ENCODE measurements at regions not wholly inside any gene's neighbourhood (a gene's known extent, or its start where the extent isn't known, plus 50 kb on each side); places are given as distances from the start of the nearest gene placed in this dataset.
A peak's percentile ranks its signal among the peaks of the same experiment; 100 is the strongest.

- no peak overlapping the region for H3K4me3 Mint-ChIP-seq
- H3K9me3 Mint-ChIP-seq = peaks cover 3% of the 10 kb centered on the region
- H3K27ac Mint-ChIP-seq = no peak overlapping the region
- ATAC-seq (no peak), DNase-seq (ENCODE audit: low spot score in 2 of 2) (no peak)
- H3K36me3 Mint-ChIP-seq = no peaks in the 10 kb centered on the region
- no peaks in the 10 kb centered on the region for H3K4me1 Mint-ChIP-seq
Observed at GRCh38 chr11:31912808-31913207, 101.7 kb upstream of the PAX6 start.

- peaks cover 3% of the 10 kb centered on the region for H3K9me3 Mint-ChIP-seq
- H3K36me3 Mint-ChIP-seq = no peaks in the 10 kb centered on the region
- H3K4me3 Mint-ChIP-seq = no peak overlapping the region
- DNase-seq (ENCODE audit: low spot score in 2 of 2) (no peak), ATAC-seq (no peak)
- H3K27ac Mint-ChIP-seq = no peak overlapping the region
- H3K4me1 Mint-ChIP-seq = no peaks in the 10 kb centered on the region
Observed at GRCh38 chr11:31910950-31911576, 99.9 kb upstream of the PAX6 start.

GRCh38 chr11:31903225-31904074 lies 92.3 kb upstream of the PAX6 start:
- peaks cover 6% of the 10 kb centered on the region for H3K9me3 Mint-ChIP-seq
- H3K36me3 Mint-ChIP-seq = no peaks in the 10 kb centered on the region
- H3K27ac Mint-ChIP-seq = no peak overlapping the region
- DNase-seq (ENCODE audit: low spot score in 2 of 2) (no peak), ATAC-seq (no peak)
- no peak overlapping the region for H3K4me3 Mint-ChIP-seq
- H3K4me1 Mint-ChIP-seq = no peaks in the 10 kb centered on the region

- H3K36me3 Mint-ChIP-seq = no peaks in the 10 kb centered on the region
- no peak overlapping the region for H3K27ac Mint-ChIP-seq
- ATAC-seq = peak; percentile 13
- DNase-seq (ENCODE audit: low spot score in 2 of 2) = no peak
- peaks cover 6% of the 10 kb centered on the region for H3K9me3 Mint-ChIP-seq
- H3K4me3 Mint-ChIP-seq = no peak overlapping the region
- no peaks in the 10 kb centered on the region for H3K4me1 Mint-ChIP-seq
Observed at GRCh38 chr11:31902706-31903105, 91.6 kb upstream of the PAX6 start.

- DNase-seq (ENCODE audit: low spot score in 2 of 2) = no peak
- Mint-ChIP-seq H3K4me1 (no peaks in the 10 kb centered on the region), H3K27ac (no peak overlapping the region), H3K36me3 (no peaks in the 10 kb centered on the region), H3K9me3 (peaks cover 6% of the 10 kb centered on the region), H3K4me3 (no peak overlapping the region)
- no peak for ATAC-seq
Observed at GRCh38 chr11:31895926-31896325, 84.8 kb upstream of the PAX6 start.

GRCh38 chr11:31887180-31887579 lies 76.1 kb upstream of the PAX6 start:
- DNase-seq (ENCODE audit: low spot score in 2 of 2) (no peak), ATAC-seq (no peak)
- Mint-ChIP-seq H3K4me1 (no peaks in the 10 kb centered on the region), H3K36me3 (no peaks in the 10 kb centered on the region), H3K4me3 (no peak overlapping the region), H3K27ac (no peak overlapping the region), H3K9me3 (no peaks in the 10 kb centered on the region)

GRCh38 chr11:31884080-31884479 lies 73.0 kb upstream of the PAX6 start:
- Mint-ChIP-seq H3K9me3 (no peaks in the 10 kb centered on the region), H3K36me3 (no peaks in the 10 kb centered on the region), H3K4me1 (no peaks in the 10 kb centered on the region), H3K4me3 (no peak overlapping the region), H3K27ac (no peak overlapping the region)
- ATAC-seq = no peak
- DNase-seq (ENCODE audit: low spot score in 2 of 2) = no peak

GRCh38 chr11:31883435-31883834 lies 72.3 kb upstream of the PAX6 start:
- Mint-ChIP-seq H3K4me3 (no peak overlapping the region), H3K9me3 (no peaks in the 10 kb centered on the region), H3K36me3 (no peaks in the 10 kb centered on the region), H3K27ac (no peak overlapping the region), H3K4me1 (no peaks in the 10 kb centered on the region)
- DNase-seq (ENCODE audit: low spot score in 2 of 2) = no peak
- no peak for ATAC-seq

- ATAC-seq (no peak), DNase-seq (ENCODE audit: low spot score in 2 of 2) (no peak)
- Mint-ChIP-seq H3K4me1 (no peaks in the 10 kb centered on the region), H3K36me3 (no peaks in the 10 kb centered on the region), H3K27ac (no peak overlapping the region), H3K4me3 (no peak overlapping the region), H3K9me3 (no peaks in the 10 kb centered on the region)
Observed at GRCh38 chr11:31882951-31883392, 71.8 kb upstream of the PAX6 start.

- Mint-ChIP-seq H3K27ac (no peak overlapping the region), H3K9me3 (no peaks in the 10 kb centered on the region), H3K4me1 (no peaks in the 10 kb centered on the region), H3K4me3 (no peak overlapping the region), H3K36me3 (no peaks in the 10 kb centered on the region)
- ATAC-seq (no peak), DNase-seq (ENCODE audit: low spot score in 2 of 2) (no peak)
Observed at GRCh38 chr11:31881825-31882224, 70.7 kb upstream of the PAX6 start.

GRCh38 chr11:31879681-31880080 lies 68.6 kb upstream of the PAX6 start:
- Mint-ChIP-seq H3K9me3 (no peaks in the 10 kb centered on the region), H3K4me1 (no peaks in the 10 kb centered on the region), H3K36me3 (no peaks in the 10 kb centered on the region), H3K27ac (no peak overlapping the region), H3K4me3 (no peak overlapping the region)
- ATAC-seq (no peak), DNase-seq (ENCODE audit: low spot score in 2 of 2) (no peak)

GRCh38 chr11:31877863-31878262 lies 66.7 kb upstream of the PAX6 start:
- Mint-ChIP-seq H3K9me3 (no peaks in the 10 kb centered on the region), H3K4me1 (no peaks in the 10 kb centered on the region), H3K4me3 (no peak overlapping the region), H3K27ac (no peak overlapping the region), H3K36me3 (no peaks in the 10 kb centered on the region)
- ATAC-seq = no peak
- no peak for DNase-seq (ENCODE audit: low spot score in 2 of 2)

- Mint-ChIP-seq H3K27ac (no peak overlapping the region), H3K36me3 (no peaks in the 10 kb centered on the region), H3K4me3 (no peak overlapping the region), H3K9me3 (no peaks in the 10 kb centered on the region), H3K4me1 (no peaks in the 10 kb centered on the region)
- DNase-seq (ENCODE audit: low spot score in 2 of 2) (no peak), ATAC-seq (no peak)
Observed at GRCh38 chr11:31877083-31877482, 66.0 kb upstream of the PAX6 start.

- no peaks in the 10 kb centered on the region for H3K9me3 Mint-ChIP-seq
- no peak for DNase-seq (ENCODE audit: low spot score in 2 of 2)
- H3K4me1 Mint-ChIP-seq = no peaks in the 10 kb centered on the region
- H3K36me3 Mint-ChIP-seq = no peaks in the 10 kb centered on the region
- ATAC-seq = no peak
- no peak overlapping the region for H3K27ac Mint-ChIP-seq
- H3K4me3 Mint-ChIP-seq = no peak overlapping the region
Observed at GRCh38 chr11:31875866-31876560, 64.9 kb upstream of the PAX6 start.

- no peaks in the 10 kb centered on the region for H3K9me3 Mint-ChIP-seq
- no peak overlapping the region for H3K4me3 Mint-ChIP-seq
- ATAC-seq (no peak), DNase-seq (ENCODE audit: low spot score in 2 of 2) (no peak)
- no peaks in the 10 kb centered on the region for H3K4me1 Mint-ChIP-seq
- no peak overlapping the region for H3K27ac Mint-ChIP-seq
- no peaks in the 10 kb centered on the region for H3K36me3 Mint-ChIP-seq
Observed at GRCh38 chr11:31874631-31875191, 63.6 kb upstream of the PAX6 start.
